Dermis microvascular lymphatic vessel endothelial cell (primary cell): ENCODE measurements at regions not wholly inside any gene's neighbourhood (a gene's known extent, or its start where the extent isn't known, plus 50 kb on each side); places are given as distances from the start of the nearest gene placed in this dataset.

ENCODE experiments used
- DNase-seq, 2 donors: peaks; one replicate each; pipeline versions ENCODE4 v3.0.0 to v3.0.0-alpha.2; 2010; ENCODE audit warnings: low read depth in 2 of 2

- DNase-seq: no peak
These were observed 64.6 kb upstream of the PIM1 start for GRCh38 chr6:37105148-37106050.

- DNase-seq: no peak
These were observed 63.9 kb upstream of the PIM1 start for GRCh38 chr6:37106051-37106363.

- no peak for DNase-seq
These were observed 63.4 kb upstream of the PIM1 start for GRCh38 chr6:37106554-37106953.

- DNase-seq: no peak
These were observed 62.9 kb upstream of the PIM1 start for GRCh38 chr6:37106982-37107491.

- DNase-seq: no peak
These were observed 60.0 kb upstream of the PIM1 start for GRCh38 chr6:37109714-37110499.

- DNase-seq: no peak
These were observed 59.2 kb upstream of the PIM1 start for GRCh38 chr6:37110500-37111461.

GRCh38 chr6:37113976-37114375 is 56.0 kb upstream of the PIM1 start:
- no peak for DNase-seq

- no peak for DNase-seq
These were observed 55.3 kb upstream of the PIM1 start for GRCh38 chr6:37114612-37115011.

- no peak for DNase-seq
These were observed 54.6 kb upstream of the PIM1 start for GRCh38 chr6:37115236-37115895.

- DNase-seq: no peak
These were observed 53.6 kb upstream of the PIM1 start for GRCh38 chr6:37116326-37116725.

GRCh38 chr6:37119387-37119886 is 50.5 kb upstream of the PIM1 start:
- no peak for DNase-seq
